Fibroblast of lung (primary cell): ENCODE measurements at regions not wholly inside any gene's neighbourhood (a gene's known extent, or its start where the extent isn't known, plus 50 kb on each side); places are given as distances from the start of the nearest gene placed in this dataset.

ENCODE experiments used
- DNase-seq, 2 donors: peaks; one replicate each; pipeline versions ENCODE4 v3.0.0 to v3.0.0-alpha.2; 2010; ENCODE audit warnings: low read depth in 2 of 2
- H2AFZ ChIP-seq: 2 replicates; pipeline ENCODE4 v1.5.1; 2012; ENCODE audit warnings: low read length, control low read depth, inconsistent platforms
- H3K27ac ChIP-seq: 2 replicates; pipeline ENCODE4 v1.5.1; 2011; ENCODE audit warnings: low read length, control low read depth; ENCODE audit not compliant: insufficient read depth
- H3K27me3 ChIP-seq: 2 replicates; pipeline ENCODE4 v1.5.1; 2011; ENCODE audit warnings: mild to moderate bottlenecking, low read length; ENCODE audit not compliant: control insufficient read depth, insufficient read depth
- H3K36me3 ChIP-seq: 2 replicates; pipeline ENCODE4 v1.5.1; 2011; ENCODE audit warnings: low read length; ENCODE audit not compliant: control insufficient read depth, insufficient read depth
- H3K4me1 ChIP-seq: 2 replicates; pipeline ENCODE4 v1.5.1; 2011; ENCODE audit warnings: low read length; ENCODE audit not compliant: control insufficient read depth, insufficient read depth; ENCODE audit errors: extremely low read depth
- H3K4me2 ChIP-seq: 2 replicates; pipeline ENCODE4 v1.5.1; 2011; ENCODE audit warnings: low read length, control low read depth; ENCODE audit not compliant: insufficient read depth; ENCODE audit errors: extremely low read depth
- H3K4me3 ChIP-seq, 4 experiments: fragments of 200-600 bp in 1 of 4; sonication (generic) in 1 of 4; replicated peaks in 1 of 4; 2 replicates each; pipeline ENCODE4 v1.5.1; 2011 to 2016; ENCODE audit warnings: low read length in 4 of 4, low read depth in 3 of 4, mild to moderate bottlenecking in 3 of 4, control low read depth in 2 of 4, inconsistent platforms in 1 of 4, mixed read lengths in 1 of 4; ENCODE audit not compliant: insufficient read depth in 1 of 4; ENCODE audit errors: control extremely low read depth in 1 of 4
- H3K79me2 ChIP-seq: 2 replicates; pipeline ENCODE4 v1.5.1; 2012; ENCODE audit warnings: mild to moderate bottlenecking, low read length, inconsistent platforms; ENCODE audit not compliant: control insufficient read depth, insufficient read depth
- H3K9ac ChIP-seq: 2 replicates; pipeline ENCODE4 v1.5.1; 2011; ENCODE audit warnings: mild to moderate bottlenecking, low read length, control low read depth; ENCODE audit not compliant: insufficient read depth
- H3K9me3 ChIP-seq: 2 replicates; pipeline ENCODE4 v1.5.1; 2012; ENCODE audit warnings: low read depth, low read length; ENCODE audit not compliant: control insufficient read depth, insufficient read depth
- H4K20me1 ChIP-seq: 2 replicates; pipeline ENCODE4 v1.5.1; 2011; ENCODE audit warnings: low read length; ENCODE audit not compliant: control insufficient read depth, insufficient read depth; ENCODE audit errors: extremely low read depth
- CTCF ChIP-seq, 2 donors: IDR thresholded peaks in 1 of 2; conservative IDR thresholded peaks in 1 of 2; 1 replicate in 1 of 2; 2 replicates in 1 of 2; pipeline ENCODE4 v1.5.1; 2011 to 2012; ENCODE audit warnings: low read length in 2 of 2, control low read depth in 1 of 2, inconsistent platforms in 1 of 2, low read depth in 1 of 2, mild to moderate bottlenecking in 1 of 2
- EZH2 ChIP-seq: IDR thresholded peaks from 2 replicates; pipeline ENCODE4 v1.5.1; 2012; ENCODE audit warnings: low read length, control low read depth, mild to moderate bottlenecking; ENCODE audit errors: missing control alignments

- Histone ChIP-seq H3K27ac (no peak overlapping the region), H3K4me2 (no peak overlapping the region), H2AFZ (no peak overlapping the region), H3K79me2 (no peaks in the 10 kb centered on the region), H4K20me1 (no peaks in the 10 kb centered on the region), H3K4me1 (no peaks in the 10 kb centered on the region), H3K27me3 (no peaks in the 10 kb centered on the region), H3K36me3 (no peaks in the 10 kb centered on the region), H3K9me3 (no peaks in the 10 kb centered on the region), H3K4me3 (no peak overlapping the region), H3K9ac (no peak overlapping the region)
- TF ChIP-seq CTCF (conservative IDR thresholded peaks at IDR 0.05 in 1 of 2, IDR thresholded peaks at IDR 0.05 in 1 of 2; ENCODE audit: low read depth in 1 of 2, low read length in 2 of 2): no peak
- no peak for DNase-seq
Observed at GRCh38 chr18:66324616-66325015, 279.3 kb downstream of the CDH19 start.

GRCh38 chr18:66317243-66318090 lies 286.4 kb downstream of the CDH19 start:
- H3K27ac ChIP-seq: no peak overlapping the region
- no peak for DNase-seq
- H3K4me1 ChIP-seq: no peaks in the 10 kb centered on the region
- H2AFZ ChIP-seq: no peak overlapping the region
- H4K20me1 ChIP-seq: no peaks in the 10 kb centered on the region
- no peaks in the 10 kb centered on the region for H3K9me3 ChIP-seq
- H3K4me3 ChIP-seq: no peak overlapping the region
- no peak overlapping the region for H3K9ac ChIP-seq
- no peaks in the 10 kb centered on the region for H3K27me3 ChIP-seq
- H3K36me3 ChIP-seq: no peaks in the 10 kb centered on the region
- no peaks in the 10 kb centered on the region for H3K79me2 ChIP-seq
- no peak overlapping the region for H3K4me2 ChIP-seq
- TF ChIP-seq EZH2: no peak
- TF ChIP-seq CTCF (conservative IDR thresholded peaks at IDR 0.05 in 1 of 2, IDR thresholded peaks at IDR 0.05 in 1 of 2; ENCODE audit: low read depth in 1 of 2, low read length in 2 of 2): no peak

DNA sequence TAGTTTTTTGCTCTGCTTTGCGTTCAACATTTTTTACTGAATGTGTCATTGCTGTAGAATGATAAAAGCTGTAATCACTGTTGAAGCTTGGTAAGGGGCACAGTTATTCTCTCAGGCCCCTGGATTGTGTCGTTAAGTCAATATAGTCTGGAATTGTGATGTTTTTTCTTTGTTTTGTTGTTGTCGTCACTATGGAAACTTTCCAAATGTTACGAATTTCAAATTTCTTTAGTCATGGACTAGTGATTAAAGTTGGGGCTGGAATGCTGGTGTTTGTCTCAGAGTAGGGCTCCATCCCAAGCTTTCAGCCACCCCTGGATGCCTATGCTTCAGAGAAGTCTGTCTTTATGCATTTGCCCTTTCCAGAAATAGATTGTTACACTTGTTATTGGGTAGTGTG lies 287.2 kb downstream of the CDH19 start:
- H3K4me2 ChIP-seq: no peak overlapping the region
- no peak for TF ChIP-seq EZH2
- TF ChIP-seq CTCF (conservative IDR thresholded peaks at IDR 0.05 in 1 of 2, IDR thresholded peaks at IDR 0.05 in 1 of 2; ENCODE audit: low read depth in 1 of 2, low read length in 2 of 2): no peak
- H3K9me3 ChIP-seq: no peaks in the 10 kb centered on the region

More for the DNA sequence above, 287.2 kb downstream of the CDH19 start:
- no peak overlapping the region for H3K4me3 ChIP-seq
- H3K27me3 ChIP-seq: no peaks in the 10 kb centered on the region
- H2AFZ ChIP-seq: no peak overlapping the region
- H3K4me1 ChIP-seq: no peaks in the 10 kb centered on the region
- no peak for DNase-seq
- H4K20me1 ChIP-seq: no peaks in the 10 kb centered on the region
- H3K79me2 ChIP-seq: no peaks in the 10 kb centered on the region
- H3K36me3 ChIP-seq: no peaks in the 10 kb centered on the region
- no peak overlapping the region for H3K9ac ChIP-seq
- H3K27ac ChIP-seq: no peak overlapping the region
